SKM-1 (cell line): ENCODE measurements at regions not wholly inside any gene's neighbourhood (a gene's known extent, or its start where the extent isn't known, plus 50 kb on each side); places are given as distances from the start of the nearest gene placed in this dataset.

Source experiments
- DNase-seq: peaks from one replicate; lab custom pipeline; 2025; ENCODE audit not compliant: unreplicated experiment; lab: John Stamatoyannopoulos, UW

- DNase-seq, result no peak
Measured at GRCh38 chr12:47560415-47560814, 145.4 kb downstream of the RPAP3 start.

DNA sequence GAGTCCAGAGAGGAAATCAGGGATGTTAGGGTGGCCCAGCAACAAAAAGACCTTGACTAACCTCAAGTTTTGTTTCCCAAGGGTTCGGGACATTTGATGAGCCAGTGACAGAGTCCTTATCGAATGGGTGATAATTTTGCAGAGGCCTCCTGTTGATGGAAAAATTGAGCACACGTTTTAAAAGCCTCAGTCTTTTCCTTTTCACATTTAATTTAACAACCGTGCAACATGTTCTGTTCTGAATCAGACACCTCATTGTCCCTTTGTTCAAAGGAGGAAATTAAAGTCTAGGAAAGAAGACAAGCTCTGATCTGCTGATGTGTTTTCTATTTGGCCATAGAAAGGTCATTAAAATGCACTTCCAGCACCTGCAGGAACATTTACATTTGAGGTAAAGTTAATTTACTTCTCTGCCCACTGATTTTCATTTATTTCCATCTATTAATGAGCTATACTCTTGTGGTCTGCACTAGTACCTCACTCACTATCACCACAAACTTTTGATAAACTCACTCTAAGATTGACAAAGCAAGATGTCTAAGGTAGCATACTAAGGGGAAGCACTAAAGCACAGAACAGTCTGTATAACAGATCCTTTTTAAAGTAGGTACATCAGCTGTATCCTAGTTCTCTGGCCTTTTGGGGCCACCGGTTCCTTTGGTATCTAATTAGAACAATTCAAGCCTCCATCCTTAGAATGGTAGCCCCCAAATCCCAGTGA is 147.0 kb downstream of the RPAP3 start:
- DNase-seq, result no peak

GRCh38 chr12:47557386-47557785 is 148.4 kb downstream of the RPAP3 start:
- no peak for DNase-seq

GRCh38 chr12:47556261-47557030 is 149.4 kb downstream of the RPAP3 start:
- no peak for DNase-seq

GRCh38 chr12:47554046-47554653 is 151.7 kb downstream of the RPAP3 start:
- DNase-seq, result no peak

DNA sequence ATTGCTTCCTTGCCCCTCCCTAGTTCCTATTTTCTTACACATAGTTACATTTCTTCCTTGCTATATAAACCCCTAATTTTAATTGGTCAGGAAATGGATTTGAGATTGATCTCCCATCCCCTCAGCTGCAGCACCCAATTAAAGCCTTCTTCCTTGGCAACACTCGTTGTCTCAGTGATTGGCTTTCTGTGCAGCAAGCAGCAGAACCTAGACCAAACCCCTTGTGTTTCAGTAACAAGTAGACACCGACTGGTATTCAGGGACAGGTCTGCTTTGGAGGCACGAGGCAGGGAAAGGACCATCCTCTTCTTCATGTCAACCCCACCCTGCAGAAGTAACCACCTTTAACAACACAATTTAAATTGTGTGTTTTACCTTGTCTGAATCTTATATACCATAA is 152.6 kb downstream of the RPAP3 start:
- no peak for DNase-seq

DNA sequence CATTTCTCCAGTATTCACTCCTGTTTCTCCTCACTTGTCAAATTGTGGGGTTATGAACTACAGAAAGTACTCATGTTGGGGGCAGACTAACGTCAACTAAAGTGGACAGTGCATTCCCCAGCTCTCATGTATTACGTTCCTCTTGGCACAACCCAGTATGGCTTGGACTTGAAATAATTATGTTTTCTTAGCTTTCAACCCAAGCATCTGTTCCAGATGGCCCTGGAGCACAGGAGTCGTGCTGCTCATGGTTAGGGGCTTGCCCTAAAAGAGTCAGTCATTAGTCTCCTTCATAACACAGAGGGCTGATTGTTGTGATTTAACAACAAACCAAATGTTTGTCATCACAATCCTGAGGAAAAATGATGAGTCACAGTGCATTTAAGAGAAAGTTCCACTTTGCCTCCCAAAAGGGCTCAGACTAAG is 154.4 kb downstream of the RPAP3 start:
- DNase-seq, result no peak

DNA sequence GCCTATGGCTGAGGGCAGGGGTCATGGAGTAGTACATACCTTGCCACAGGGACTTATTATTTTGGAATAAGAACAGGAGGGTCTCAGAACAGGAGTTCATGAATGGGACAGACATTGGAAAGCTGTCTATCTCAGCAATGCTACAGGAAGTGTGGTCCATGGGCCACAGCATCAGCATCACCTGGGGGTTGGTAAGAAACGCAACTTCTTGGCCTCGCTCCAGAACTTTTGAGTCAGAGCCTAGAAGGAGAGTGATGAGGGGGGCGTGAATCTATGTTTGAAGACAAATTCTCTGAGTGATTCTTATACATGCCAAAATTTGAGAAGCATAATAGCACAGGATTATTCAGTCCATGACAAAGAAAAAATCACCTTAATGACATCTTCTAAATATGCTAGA is 156.6 kb downstream of the RPAP3 start:
- DNase-seq, result no peak

DNA sequence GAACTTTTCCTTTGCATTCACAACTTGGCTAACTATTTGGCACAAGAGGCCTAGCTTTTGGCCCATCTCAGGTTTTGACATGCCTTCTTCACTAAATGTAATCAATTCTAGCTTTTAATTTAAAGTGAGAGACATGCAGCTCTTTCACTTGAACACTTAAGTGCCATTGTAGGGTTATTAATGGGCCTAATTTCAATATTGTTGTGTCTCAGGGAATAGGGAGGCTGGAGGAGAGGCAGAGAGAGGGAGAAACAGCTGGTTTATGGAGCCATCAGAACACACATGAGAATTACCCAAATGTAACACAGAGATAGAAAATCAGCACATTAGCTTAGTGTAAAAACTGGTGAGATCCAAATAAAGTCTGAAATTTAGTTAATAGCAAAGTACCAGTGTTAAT is 157.4 kb downstream of the RPAP3 start:
- DNase-seq, result no peak

- DNase-seq, result no peak
Measured at GRCh38 chr12:47547077-47547476, 158.8 kb downstream of the RPAP3 start.

DNA sequence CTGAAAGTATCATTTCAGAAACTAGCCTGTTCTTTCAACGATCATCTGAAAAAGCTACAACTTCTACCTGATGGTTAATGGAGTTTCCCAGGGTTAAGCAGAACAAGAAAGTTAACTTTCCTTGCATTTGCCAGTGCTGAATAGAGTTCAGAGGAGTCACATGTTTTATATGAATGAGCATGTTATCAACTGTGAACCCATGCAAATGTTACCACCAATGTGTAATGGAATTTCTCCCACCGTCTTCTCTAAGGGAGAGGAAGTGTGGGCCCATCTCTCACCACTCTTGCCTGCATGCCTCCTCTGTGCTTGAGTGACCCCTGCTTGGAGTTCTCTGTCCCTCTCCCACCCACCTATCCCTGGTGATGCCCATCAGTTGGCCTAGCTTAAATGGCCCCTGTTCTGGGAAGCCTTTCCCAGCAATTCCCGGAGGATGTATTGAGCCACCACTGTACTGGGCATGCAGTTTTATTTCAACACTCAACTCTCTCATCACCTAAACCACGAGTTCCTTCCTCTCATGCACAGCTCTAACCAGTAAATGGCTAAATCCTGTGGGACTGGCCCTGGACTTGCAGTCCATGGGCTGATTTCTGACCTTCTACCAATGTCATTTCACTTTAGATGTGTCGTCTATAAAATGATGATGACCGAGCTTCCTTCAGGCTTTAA is 159.8 kb downstream of the RPAP3 start:
- DNase-seq, result no peak

DNA sequence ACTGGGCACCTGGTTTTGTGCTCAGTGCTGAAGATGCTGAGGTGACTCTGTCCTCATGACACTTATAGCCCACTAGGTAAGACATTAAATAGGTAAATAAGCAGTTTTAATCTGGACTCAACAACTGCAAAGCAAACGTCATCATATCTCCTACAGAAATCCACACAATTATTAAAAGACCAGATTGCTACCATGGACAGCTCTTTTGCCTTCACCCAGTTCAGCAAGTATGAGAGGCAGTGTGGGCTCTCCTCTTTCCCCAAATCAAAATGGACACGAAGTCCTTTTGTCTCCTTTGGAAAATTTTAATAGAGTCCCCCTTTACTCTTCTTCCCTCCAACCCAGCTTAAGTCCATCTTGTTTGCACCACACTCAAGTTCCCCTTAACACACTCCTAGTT is 171.1 kb downstream of the RPAP3 start:
- DNase-seq, result no peak

GRCh38 chr12:47530050-47530449 is 175.8 kb downstream of the RPAP3 start:
- no peak for DNase-seq

GRCh38 chr12:47527816-47528215 is 178.0 kb downstream of the RPAP3 start:
- no peak for DNase-seq

GRCh38 chr12:47520029-47520428 is 185.8 kb downstream of the RPAP3 start:
- no peak for DNase-seq

GRCh38 chr12:47517122-47517521 is 188.7 kb downstream of the RPAP3 start:
- DNase-seq, result no peak

DNA sequence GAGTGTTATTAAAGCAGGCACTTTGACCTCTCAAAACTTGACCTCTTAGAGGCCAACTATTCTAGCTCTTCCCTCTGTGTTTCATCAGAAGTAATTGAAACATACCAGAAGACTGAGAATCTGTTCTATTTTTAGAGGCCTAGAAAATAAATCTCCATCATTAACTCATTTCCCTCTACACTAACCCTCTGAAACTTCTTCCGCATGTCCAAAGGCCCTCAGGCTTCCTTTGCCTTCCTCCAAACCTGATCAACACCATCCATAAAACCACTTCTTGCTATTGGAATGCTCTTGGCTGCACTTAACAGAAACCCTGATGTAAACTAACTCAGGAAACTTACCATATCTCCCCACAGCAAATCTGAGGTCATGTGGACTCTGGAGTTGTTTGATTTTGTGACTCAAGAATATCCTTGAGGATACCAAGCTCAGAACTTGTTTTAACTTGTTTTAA is 196.4 kb downstream of the RPAP3 start:
- DNase-seq, result no peak

DNA sequence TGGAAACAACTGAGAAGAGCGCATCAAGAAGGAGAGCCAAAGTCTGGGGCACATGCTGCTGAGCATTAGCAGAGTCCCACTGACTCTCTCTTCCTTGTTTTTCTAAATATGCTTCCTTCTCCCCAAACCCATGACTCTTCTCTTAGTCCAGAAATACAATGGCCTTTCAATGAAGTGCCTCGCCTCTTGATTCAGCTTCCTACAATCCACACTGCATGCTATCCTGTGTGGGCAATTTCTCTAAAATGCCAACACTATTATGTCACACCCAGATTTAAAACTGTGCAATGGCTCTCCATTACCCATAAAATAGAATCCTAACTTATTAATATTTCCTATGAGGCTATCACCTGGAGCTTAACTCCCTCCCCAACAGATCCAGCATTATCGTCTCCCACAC is 198.6 kb downstream of the RPAP3 start:
- no peak for DNase-seq

DNA sequence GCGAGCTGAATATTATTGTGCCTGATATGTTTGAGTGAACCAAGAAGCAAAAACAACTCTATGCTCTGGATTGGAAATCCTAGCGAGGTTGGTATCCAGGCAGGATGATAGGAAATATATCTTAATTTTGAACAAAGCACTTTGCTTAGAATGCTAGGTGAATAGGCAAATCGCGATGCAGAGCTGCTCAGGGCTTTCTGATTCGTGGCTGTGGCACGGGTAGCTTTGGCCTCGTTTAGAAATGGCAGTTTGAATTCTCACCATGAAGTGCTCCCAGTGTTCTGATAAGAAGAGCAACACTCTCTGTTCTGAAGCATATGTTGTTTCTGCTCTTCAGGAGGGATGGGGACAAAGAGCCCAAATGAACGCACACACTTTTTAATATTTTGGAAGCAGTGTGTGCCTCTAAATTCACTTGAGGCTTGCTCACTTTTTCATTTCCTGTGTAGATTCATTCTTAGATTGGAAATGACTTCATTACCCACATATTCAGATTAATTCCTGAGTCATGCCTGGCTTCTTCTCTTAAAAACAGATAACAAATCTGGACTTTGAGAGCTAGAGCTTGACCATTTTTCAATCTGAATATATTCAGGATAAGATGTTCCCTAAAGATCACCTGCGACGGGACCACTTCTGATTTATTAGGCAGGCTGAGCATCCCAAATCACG is 200.9 kb downstream of the RPAP3 start:
- DNase-seq, result no peak

DNA sequence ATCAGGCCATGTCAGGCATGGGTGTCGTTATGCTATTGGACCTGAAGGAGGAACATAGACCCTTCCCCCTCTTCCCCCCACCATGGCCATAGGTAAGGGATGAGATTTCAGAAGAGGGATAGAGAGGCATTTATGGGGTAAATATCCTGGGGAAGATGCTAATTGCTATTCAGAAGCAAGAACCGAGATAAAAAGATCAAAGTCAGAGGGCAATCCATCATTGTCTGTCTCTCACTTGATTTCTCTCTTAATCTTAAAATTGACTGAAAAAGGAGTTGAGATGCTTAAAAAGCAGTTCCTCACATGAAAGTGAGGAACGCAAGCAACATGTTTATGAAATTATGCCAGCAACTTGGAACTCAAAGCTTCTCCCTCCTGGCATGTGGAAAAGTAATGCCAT is 212.0 kb downstream of the RPAP3 start:
- DNase-seq, result no peak
